ENCODE measurements at regions not wholly inside any gene's neighbourhood (a gene's known extent, or its start where the extent isn't known, plus 50 kb on each side); places are given as distances from the start of the nearest gene placed in this dataset.

GRCh38 chr10:128892005-128892404, 575.0 kb upstream of the MGMT start:
- no peak overlapping the region for H4K8ac ChIP-seq (ENCODE audit: low read depth, low read length)
- H2AFZ ChIP-seq (ENCODE audit: low read length), result no peak overlapping the region
- H3K4me3 ChIP-seq (ENCODE audit: low read length in 2 of 2), result no peak overlapping the region
- no peak overlapping the region for H2BK120ac ChIP-seq (ENCODE audit: low read depth, low read length)
- no peak for DNase-seq (ENCODE audit: low spot score)
- no peak overlapping the region for H3K9ac ChIP-seq (ENCODE audit: low read depth, low read length, poor library complexity)
- no peak overlapping the region for H3K4me2 ChIP-seq (ENCODE audit: insufficient read depth, low read length, poor library complexity, severe bottlenecking)
- H2BK5ac ChIP-seq (ENCODE audit: low read length), result no peak overlapping the region
- no peak overlapping the region for H2BK12ac ChIP-seq (ENCODE audit: low read length)
- H2BK15ac ChIP-seq (ENCODE audit: low read length), result no peak overlapping the region
- H3K27me3 ChIP-seq (ENCODE audit: control insufficient read depth in 3 of 3, insufficient read depth in 3 of 3, low read depth in 1 of 3, low read length in 3 of 3), result no peaks in the 10 kb centered on the region
- H3K23ac ChIP-seq (ENCODE audit: low read depth, low read length, poor library complexity), result no peak overlapping the region
- no peaks in the 10 kb centered on the region for H3K79me1 ChIP-seq (ENCODE audit: low read depth, low read length)
- no peak overlapping the region for H3K27ac ChIP-seq (replicated peaks; ENCODE audit: low read length)
- no peaks in the 10 kb centered on the region for H3K36me3 ChIP-seq (replicated peaks in 1 of 2; ENCODE audit: control insufficient read depth in 2 of 2, insufficient read depth in 2 of 2, low read length in 2 of 2)
- H3K14ac ChIP-seq (ENCODE audit: low read length), result no peak overlapping the region
- no CpG with 5 or more reads among the region's 4 CpGs for WGBS, 2 donors (ENCODE audit: extremely low coverage in 2 of 2, insufficient read length in 2 of 2, insufficient replicate concordance in 1 of 2)
- H3K9me3 ChIP-seq (replicated peaks in 1 of 2; ENCODE audit: control insufficient read depth in 2 of 2, insufficient read depth in 1 of 2, low read depth in 1 of 2, low read length in 2 of 2), result peaks cover 0 to 5% of the 10 kb centered on the region in 2 donors
- H3K4me1 ChIP-seq (ENCODE audit: control insufficient read depth in 2 of 2, insufficient read depth in 1 of 2, low read depth in 1 of 2, low read length in 2 of 2), result peaks cover 0 to 2% of the 10 kb centered on the region in 2 donors
- H3K4ac ChIP-seq (ENCODE audit: low read length), result no peak overlapping the region
- H2AK5ac ChIP-seq (ENCODE audit: low read depth, low read length), result no peak overlapping the region
- no peak overlapping the region for H3K18ac ChIP-seq (ENCODE audit: low read length)
- H4K91ac ChIP-seq (ENCODE audit: low read depth, low read length, poor library complexity), result no peak overlapping the region

- H2BK12ac ChIP-seq (ENCODE audit: low read length), result no peak overlapping the region
- H4K91ac ChIP-seq (ENCODE audit: low read depth, low read length, poor library complexity), result no peak overlapping the region
- H3K18ac ChIP-seq (ENCODE audit: low read length), result peak overlapping the region; percentile 44
- H2BK5ac ChIP-seq (ENCODE audit: low read length), result no peak overlapping the region
- H2BK15ac ChIP-seq (ENCODE audit: low read length), result peak overlapping the region; percentile 25
- H3K4ac ChIP-seq (ENCODE audit: low read length), result no peak overlapping the region
- H3K4me2 ChIP-seq (ENCODE audit: insufficient read depth, low read length, poor library complexity, severe bottlenecking), result no peak overlapping the region
- H3K23ac ChIP-seq (ENCODE audit: low read depth, low read length, poor library complexity), result no peak overlapping the region
- H3K27ac ChIP-seq (replicated peaks; ENCODE audit: low read length), result no peak overlapping the region
- peaks cover 0 to 12% of the 10 kb centered on the region in 2 donors for H3K4me1 ChIP-seq (ENCODE audit: control insufficient read depth in 2 of 2, insufficient read depth in 1 of 2, low read depth in 1 of 2, low read length in 2 of 2)
- H4K8ac ChIP-seq (ENCODE audit: low read depth, low read length), result no peak overlapping the region
- H3K9ac ChIP-seq (ENCODE audit: low read depth, low read length, poor library complexity), result no peak overlapping the region
- no peak overlapping the region for H3K14ac ChIP-seq (ENCODE audit: low read length)
- no peak overlapping the region for H2BK120ac ChIP-seq (ENCODE audit: low read depth, low read length)
- no peak overlapping the region for H3K4me3 ChIP-seq (ENCODE audit: low read length in 2 of 2)
- no CpG with 5 or more reads among the region's 1 CpG for WGBS, 2 donors (ENCODE audit: extremely low coverage in 2 of 2, insufficient read length in 2 of 2, insufficient replicate concordance in 1 of 2)
- DNase-seq (ENCODE audit: low spot score), result no peak
- no peak overlapping the region for H2AFZ ChIP-seq (ENCODE audit: low read length)
- H3K79me1 ChIP-seq (ENCODE audit: low read depth, low read length), result no peaks in the 10 kb centered on the region
- H2AK5ac ChIP-seq (ENCODE audit: low read depth, low read length), result no peak overlapping the region
- H3K36me3 ChIP-seq (replicated peaks in 1 of 2; ENCODE audit: control insufficient read depth in 2 of 2, insufficient read depth in 2 of 2, low read length in 2 of 2), result no peaks in the 10 kb centered on the region
- H3K27me3 ChIP-seq (ENCODE audit: control insufficient read depth in 3 of 3, insufficient read depth in 3 of 3, low read depth in 1 of 3, low read length in 3 of 3), result no peaks in the 10 kb centered on the region
- no peaks in the 10 kb centered on the region for H3K9me3 ChIP-seq (replicated peaks in 1 of 2; ENCODE audit: control insufficient read depth in 2 of 2, insufficient read depth in 1 of 2, low read depth in 1 of 2, low read length in 2 of 2)
Measured at GRCh38 chr10:128894641-128895040, 572.4 kb upstream of the MGMT start.

GRCh38 chr10:128895473-128895872, 571.6 kb upstream of the MGMT start:
- H3K4me1 ChIP-seq (ENCODE audit: control insufficient read depth in 2 of 2, insufficient read depth in 1 of 2, low read depth in 1 of 2, low read length in 2 of 2), result peaks cover 0 to 12% of the 10 kb centered on the region in 2 donors
- H3K9me3 ChIP-seq (replicated peaks in 1 of 2; ENCODE audit: control insufficient read depth in 2 of 2, insufficient read depth in 1 of 2, low read depth in 1 of 2, low read length in 2 of 2), result no peaks in the 10 kb centered on the region

GRCh38 chr10:128896116-128896795, 570.8 kb upstream of the MGMT start:
- H3K4me3 ChIP-seq (ENCODE audit: low read length in 2 of 2), result no peak overlapping the region
- no CpG with 5 or more reads among the region's 9 CpGs for WGBS, 2 donors (ENCODE audit: extremely low coverage in 2 of 2, insufficient read length in 2 of 2, insufficient replicate concordance in 1 of 2)

More at GRCh38 chr10:128895473-128895872, 571.6 kb upstream of the MGMT start:
- Histone ChIP-seq H3K27ac (replicated peaks; ENCODE audit: low read length) (no peak overlapping the region), H4K91ac (ENCODE audit: low read depth, low read length, poor library complexity) (no peak overlapping the region), H3K23ac (ENCODE audit: low read depth, low read length, poor library complexity) (no peak overlapping the region), H4K8ac (ENCODE audit: low read depth, low read length) (no peak overlapping the region), H3K79me1 (ENCODE audit: low read depth, low read length) (no peaks in the 10 kb centered on the region), H3K14ac (ENCODE audit: low read length) (no peak overlapping the region), H3K4me2 (ENCODE audit: insufficient read depth, low read length, poor library complexity, severe bottlenecking) (no peak overlapping the region), H3K4me3 (ENCODE audit: low read length in 2 of 2) (no peak overlapping the region), H2BK5ac (ENCODE audit: low read length) (no peak overlapping the region), H2BK15ac (ENCODE audit: low read length) (no peak overlapping the region), H3K9ac (ENCODE audit: low read depth, low read length, poor library complexity) (no peak overlapping the region), H3K18ac (ENCODE audit: low read length) (no peak overlapping the region), H2AFZ (ENCODE audit: low read length) (no peak overlapping the region), H3K27me3 (ENCODE audit: control insufficient read depth in 3 of 3, insufficient read depth in 3 of 3, low read depth in 1 of 3, low read length in 3 of 3) (no peaks in the 10 kb centered on the region), H3K4ac (ENCODE audit: low read length) (no peak overlapping the region), H2AK5ac (ENCODE audit: low read depth, low read length) (no peak overlapping the region), H3K36me3 (replicated peaks in 1 of 2; ENCODE audit: control insufficient read depth in 2 of 2, insufficient read depth in 2 of 2, low read length in 2 of 2) (no peaks in the 10 kb centered on the region), H2BK12ac (ENCODE audit: low read length) (no peak overlapping the region), H2BK120ac (ENCODE audit: low read depth, low read length) (no peak overlapping the region)
- DNase-seq (ENCODE audit: low spot score), result no peak

More at GRCh38 chr10:128896116-128896795, 570.8 kb upstream of the MGMT start:
- no peak overlapping the region for H3K23ac ChIP-seq (ENCODE audit: low read depth, low read length, poor library complexity)
- no peaks in the 10 kb centered on the region for H3K79me1 ChIP-seq (ENCODE audit: low read depth, low read length)
- H2BK12ac ChIP-seq (ENCODE audit: low read length), result no peak overlapping the region
- no peaks in the 10 kb centered on the region for H3K9me3 ChIP-seq (replicated peaks in 1 of 2; ENCODE audit: control insufficient read depth in 2 of 2, insufficient read depth in 1 of 2, low read depth in 1 of 2, low read length in 2 of 2)
- H3K36me3 ChIP-seq (replicated peaks in 1 of 2; ENCODE audit: control insufficient read depth in 2 of 2, insufficient read depth in 2 of 2, low read length in 2 of 2), result no peaks in the 10 kb centered on the region
- H3K9ac ChIP-seq (ENCODE audit: low read depth, low read length, poor library complexity), result no peak overlapping the region
- H2BK15ac ChIP-seq (ENCODE audit: low read length), result no peak overlapping the region
- no peak overlapping the region for H4K8ac ChIP-seq (ENCODE audit: low read depth, low read length)
- H3K18ac ChIP-seq (ENCODE audit: low read length), result no peak overlapping the region
- H3K4me1 ChIP-seq (ENCODE audit: control insufficient read depth in 2 of 2, insufficient read depth in 1 of 2, low read depth in 1 of 2, low read length in 2 of 2), result peaks cover 0 to 12% of the 10 kb centered on the region in 2 donors
- H2BK120ac ChIP-seq (ENCODE audit: low read depth, low read length), result no peak overlapping the region
- no peak overlapping the region for H2BK5ac ChIP-seq (ENCODE audit: low read length)
- no peak overlapping the region for H2AK5ac ChIP-seq (ENCODE audit: low read depth, low read length)
- no peak overlapping the region for H3K14ac ChIP-seq (ENCODE audit: low read length)
- H3K27ac ChIP-seq (replicated peaks; ENCODE audit: low read length), result no peak overlapping the region
- no peak overlapping the region for H3K4ac ChIP-seq (ENCODE audit: low read length)
- no peak overlapping the region for H4K91ac ChIP-seq (ENCODE audit: low read depth, low read length, poor library complexity)
- no peak overlapping the region for H3K4me2 ChIP-seq (ENCODE audit: insufficient read depth, low read length, poor library complexity, severe bottlenecking)
- H2AFZ ChIP-seq (ENCODE audit: low read length), result no peak overlapping the region
- no peak for DNase-seq (ENCODE audit: low spot score)
- H3K27me3 ChIP-seq (ENCODE audit: control insufficient read depth in 3 of 3, insufficient read depth in 3 of 3, low read depth in 1 of 3, low read length in 3 of 3), result no peaks in the 10 kb centered on the region

All from neuronal stem cell (in vitro differentiated cells).